ENCODE measurements at regions not wholly inside any gene's neighbourhood (a gene's known extent, or its start where the extent isn't known, plus 50 kb on each side); places are given as distances from the start of the nearest gene placed in this dataset.
A peak's percentile ranks its signal among the peaks of the same experiment; 100 is the strongest.
"Not testable (repeated sequence)": the region's sequence is repeated elsewhere in the genome, so short reads cannot be mapped to it uniquely, and the experiment has no call there.

DNA sequence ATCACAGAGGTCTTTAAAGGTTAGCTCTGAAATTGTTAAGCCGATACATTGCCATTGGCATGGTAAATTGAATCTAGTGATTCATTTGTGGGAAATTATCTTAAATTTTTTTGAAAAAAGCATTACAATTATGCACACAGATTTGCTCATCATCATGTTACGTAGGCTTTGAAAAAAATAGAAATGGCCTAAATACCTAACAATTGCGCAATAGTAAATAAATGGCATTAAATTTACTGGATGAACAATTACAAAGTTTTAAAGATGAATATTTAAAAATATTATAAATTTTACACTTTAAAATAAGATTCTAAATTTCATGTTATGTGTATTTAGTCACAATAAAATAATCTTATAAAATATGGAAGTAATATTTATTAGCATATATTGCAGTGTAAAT is 171.3 kb downstream of the RPRM start:
- DNase-seq (ENCODE audit: low read depth) = no peak

DNA sequence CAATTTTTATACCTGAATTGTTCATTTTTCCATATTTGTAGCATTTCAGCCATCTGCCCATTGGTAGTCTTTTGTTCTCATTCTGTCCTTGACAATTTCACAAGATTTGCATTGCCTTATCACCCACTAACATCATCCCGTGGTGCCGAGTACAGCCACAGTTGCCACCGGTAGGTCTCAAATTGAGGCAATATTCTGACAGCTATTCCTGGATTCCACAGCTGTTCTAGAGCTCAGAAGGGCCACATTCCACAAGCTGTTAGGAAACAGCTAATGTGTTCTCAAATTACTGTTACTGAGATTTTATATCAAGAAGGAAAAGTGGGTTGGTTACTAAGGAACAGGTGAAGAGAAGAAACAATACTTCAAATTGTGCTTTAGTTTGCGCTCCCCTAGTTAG is 178.8 kb downstream of the RPRM start:
- no peak for DNase-seq (ENCODE audit: low read depth)

DNA sequence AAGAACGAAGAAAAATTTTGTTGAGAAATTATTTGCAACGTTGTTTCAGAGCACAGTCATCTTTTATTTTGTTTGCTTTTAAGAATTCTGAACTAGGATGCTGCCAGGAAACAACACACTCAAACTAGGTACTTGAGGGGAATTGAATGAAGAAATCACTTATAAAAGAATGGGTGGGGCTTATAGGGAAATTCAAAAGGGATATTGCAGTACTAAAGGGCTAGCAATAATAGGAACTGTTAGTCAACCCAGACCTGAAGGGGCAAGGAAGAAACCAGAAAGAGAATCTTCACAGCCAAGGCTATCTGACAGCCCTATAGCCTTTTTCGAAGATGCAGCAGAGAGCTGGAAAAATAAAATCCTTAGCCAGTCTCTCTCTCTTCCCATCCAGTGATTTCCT is 179.3 kb downstream of the RPRM start:
- no peak for DNase-seq (ENCODE audit: low read depth)

DNA sequence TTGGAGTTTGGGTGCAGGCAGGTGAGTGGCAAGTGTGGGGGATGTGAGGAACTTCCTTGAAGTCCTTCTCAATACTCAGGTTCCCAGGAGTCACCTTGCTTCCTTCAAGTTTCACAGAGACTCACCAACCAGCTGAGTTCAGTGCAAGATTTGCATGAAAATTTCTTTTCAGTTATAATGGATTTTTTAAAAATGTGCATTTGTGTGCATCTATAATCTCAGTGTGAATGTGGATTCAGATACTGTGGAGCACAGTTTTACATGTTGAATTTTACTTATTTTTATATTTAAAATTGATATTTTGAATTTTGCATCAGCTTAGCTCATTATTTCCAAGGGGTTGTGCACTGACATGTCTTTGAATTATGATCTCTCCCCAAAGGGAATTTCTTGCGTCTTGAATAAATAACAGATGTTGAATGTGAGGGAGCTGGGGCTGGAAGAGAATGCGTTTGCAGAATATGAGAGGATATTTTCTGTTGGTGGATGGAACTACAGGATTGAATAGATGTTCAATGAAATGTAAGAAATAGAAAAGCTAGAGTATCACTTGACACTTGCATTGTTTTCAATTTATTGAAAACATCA is 184.3 kb downstream of the RPRM start:
- peak; percentile 40 for DNase-seq (ENCODE audit: low read depth)

DNA sequence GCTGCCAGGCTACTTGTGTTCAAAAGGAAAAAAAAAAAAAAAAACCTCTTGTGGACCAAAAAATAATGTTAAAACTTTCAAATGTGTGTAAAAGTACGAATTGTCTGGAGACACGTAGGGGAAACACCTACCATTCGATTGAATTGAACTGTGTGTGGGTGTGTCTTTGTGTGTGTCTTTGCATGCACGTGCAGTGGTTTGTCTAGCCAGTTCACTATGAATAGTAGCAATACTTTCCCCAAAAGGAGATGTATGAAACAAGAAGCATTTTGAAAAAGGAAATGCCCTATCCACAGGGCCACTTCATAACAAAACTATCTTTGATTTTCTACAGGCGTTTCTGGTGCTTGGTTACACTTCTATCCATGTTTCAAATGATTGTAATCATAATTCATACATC is 186.8 kb downstream of the RPRM start:
- DNase-seq (ENCODE audit: low read depth) = no peak

DNA sequence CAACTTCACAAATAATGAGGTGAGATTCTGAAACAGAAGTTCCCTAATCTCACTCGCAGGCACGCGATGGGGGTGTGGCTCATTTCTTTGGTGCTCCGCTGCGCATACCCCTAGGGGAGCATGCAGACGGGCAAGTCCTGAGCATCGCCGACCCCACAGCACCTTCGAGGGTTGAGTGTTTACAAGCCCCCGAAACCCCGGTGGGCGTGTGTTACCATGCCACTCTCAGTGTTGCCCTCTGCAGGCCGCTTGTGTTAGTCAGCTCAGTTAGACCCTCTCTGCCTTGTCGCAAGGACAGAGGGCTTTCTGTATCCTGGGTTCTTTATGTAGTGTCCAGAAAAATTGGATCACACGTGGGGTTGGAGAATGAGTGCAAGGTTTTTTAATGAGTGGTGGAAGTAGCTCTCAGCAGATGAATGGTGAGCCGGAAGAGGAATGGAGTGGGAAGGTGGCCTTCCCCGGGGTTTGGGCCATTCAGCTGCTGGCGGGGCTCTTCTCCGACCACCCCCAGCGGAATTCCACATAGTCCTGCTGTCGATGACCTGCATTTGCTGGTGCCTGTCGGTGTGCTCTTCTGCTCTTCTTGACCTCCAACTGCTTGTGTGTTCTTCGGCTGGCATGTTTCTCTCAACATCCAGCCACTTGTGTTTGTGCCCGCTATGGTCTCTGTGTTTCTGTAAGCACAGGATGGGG is 191.3 kb downstream of the RPRM start:
- DNase-seq (ENCODE audit: low read depth) = no peak

DNA sequence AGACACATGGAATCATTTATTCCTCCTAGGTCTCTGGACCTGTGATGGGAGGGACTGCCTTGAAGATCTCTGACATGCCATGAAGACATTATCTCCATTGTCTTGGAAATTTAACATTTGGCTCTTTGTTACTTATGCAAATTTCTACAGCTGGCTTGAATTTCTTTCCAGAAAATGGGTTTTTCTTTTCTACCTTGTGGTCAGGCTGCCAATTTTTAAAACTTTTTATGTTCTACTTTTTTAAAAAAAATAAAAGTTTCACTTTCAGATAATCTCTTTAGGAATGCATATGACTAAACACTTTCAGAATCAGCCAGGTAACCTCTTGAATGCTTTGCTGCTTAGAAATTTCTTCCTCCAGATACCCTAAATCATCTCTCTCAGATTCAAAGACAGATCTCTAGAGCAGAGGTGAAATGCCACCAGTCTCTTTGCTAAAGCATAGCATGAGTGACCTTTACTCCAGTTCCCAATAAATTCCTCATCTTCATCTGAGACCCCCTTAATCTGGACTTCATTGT is 209.6 kb downstream of the RPRM start:
- no peak for DNase-seq (ENCODE audit: low read depth)

DNA sequence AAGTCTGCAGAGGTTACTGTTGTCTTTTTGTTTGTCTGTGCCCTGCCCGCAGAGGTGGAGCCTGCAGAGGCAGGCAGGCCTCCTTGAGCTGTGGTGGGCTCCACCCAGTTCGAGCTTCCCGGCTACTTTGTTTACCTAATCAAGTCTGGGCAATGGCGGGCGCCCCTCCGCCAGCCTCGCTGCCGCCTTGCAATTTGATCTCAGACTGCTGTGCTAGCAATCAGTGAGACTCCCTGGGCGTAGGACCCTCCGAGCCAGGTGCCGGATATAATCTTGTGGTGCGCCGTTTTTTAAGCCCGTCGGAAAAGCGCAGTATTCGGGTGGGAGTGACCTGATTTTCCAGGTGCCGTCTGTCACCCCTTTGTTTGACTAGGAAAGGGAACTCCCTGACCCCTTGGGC is 221.7 kb downstream of the RPRM start:
- DNase-seq (ENCODE audit: low read depth) = not testable (repeated sequence)

DNA sequence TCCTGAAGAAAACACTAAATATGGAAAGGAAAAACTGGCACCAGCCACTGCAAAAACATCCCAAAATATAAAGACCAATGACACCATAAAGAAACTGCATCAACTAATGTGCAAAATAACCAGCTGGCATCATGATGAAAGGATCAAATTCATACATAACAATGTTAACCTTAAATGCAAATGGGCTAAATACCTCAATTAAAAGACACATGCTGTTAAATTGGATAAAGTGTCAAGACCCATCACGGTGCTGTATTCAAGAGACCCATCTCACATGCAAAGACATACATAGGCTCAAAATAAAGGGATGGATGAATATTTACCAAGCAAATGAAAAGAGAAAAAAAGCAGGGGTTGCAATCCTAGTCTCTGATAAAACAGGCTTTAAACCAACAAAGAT is 231.9 kb downstream of the RPRM start:
- not testable (repeated sequence) for DNase-seq (ENCODE audit: low read depth)

DNA sequence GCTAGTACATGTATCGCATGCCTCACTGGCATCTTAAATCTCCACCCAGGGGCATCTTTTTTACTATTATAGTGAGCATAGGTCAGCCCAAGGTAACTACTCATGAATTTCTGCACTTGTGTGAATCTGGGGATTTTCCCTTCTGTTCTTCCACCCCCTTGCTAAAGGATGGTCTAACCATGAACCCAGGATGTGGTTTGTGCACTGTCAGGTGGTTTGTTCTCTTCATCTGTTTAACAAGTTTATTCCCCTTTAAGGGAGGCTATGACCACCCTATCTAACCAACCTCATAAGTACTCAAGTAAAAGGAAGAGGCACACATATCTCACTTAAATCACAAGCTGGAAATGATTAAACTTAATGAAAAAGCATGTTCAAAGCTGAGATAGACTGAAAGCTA is 243.0 kb downstream of the RPRM start:
- DNase-seq (ENCODE audit: low read depth) = no peak

DNA sequence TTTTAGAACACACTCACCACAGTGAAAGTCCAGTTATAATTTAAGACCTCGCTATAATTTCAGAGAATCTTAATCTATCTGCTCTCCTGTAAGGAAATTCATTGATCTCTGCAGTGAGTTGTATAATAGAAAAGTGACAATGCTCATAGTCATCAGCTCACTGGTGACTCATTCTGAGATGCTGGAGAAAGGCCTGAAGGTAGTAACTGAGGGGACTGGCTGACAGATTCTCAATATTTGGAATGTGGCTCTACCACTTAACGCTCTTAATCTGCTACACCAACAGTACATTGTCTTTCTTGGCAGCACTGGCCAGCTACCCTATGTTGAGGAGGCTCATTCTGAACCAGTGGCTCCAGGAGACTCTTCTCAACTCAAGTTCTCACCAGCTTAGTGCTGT is 246.1 kb downstream of the RPRM start:
- DNase-seq (ENCODE audit: low read depth) = no peak

DNA sequence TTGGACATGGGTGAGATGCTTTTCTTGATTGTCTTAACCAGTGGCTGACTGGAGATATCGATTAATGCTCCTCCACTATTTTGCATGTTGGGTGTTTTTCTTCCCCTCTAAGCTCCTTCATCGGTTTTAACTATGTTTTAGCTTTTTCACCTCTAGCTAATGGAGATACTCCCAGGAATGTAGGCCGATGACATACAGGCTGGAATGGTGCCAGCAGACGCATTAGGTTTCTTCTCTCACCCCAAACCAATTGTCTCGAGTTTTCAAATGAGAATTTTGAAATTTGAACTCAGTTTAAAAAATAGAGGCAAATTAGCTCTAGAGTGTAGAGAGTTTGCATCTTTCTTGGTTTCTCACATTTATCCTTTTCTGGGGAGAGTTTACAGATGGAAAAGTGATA is 247.6 kb downstream of the RPRM start:
- no peak for DNase-seq (ENCODE audit: low read depth)

DNA sequence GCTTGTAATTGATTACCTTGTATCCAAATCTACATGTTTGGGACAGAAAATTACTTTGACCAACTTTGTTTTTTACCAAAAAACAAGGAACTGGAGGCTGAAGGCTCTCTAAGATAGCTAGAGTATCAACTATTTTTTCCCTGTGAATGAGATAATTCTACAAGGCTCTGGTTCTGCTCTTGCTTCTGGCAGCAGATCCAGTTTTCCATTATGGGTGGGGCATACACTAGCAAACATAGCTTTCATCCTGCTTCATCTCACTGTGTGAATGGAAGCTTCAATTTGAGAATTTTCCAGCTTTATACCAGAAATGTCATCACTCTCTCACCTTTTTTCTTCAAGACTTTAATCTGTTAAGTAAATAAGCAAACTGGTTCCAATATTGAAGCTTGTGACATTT is 249.7 kb downstream of the RPRM start:
- DNase-seq (ENCODE audit: low read depth) = no peak

DNA sequence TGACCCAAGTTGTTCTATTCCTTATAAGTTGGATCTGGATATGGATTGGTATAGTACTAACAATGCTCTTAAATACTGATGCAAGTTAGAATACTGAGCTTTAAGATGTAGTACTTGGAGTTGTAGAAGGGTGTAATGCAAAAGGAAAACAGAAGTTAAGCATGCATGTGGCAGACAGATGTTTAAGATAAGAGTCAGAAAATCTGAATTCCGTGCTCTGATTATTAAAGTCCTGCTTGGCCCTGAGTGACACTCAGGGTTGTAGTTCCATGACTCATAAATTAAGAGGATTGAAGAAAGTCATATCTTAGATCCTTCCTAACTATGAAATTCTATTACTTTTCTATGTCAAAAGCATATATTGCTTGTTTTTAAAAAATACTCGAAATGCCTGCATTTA is 250.6 kb downstream of the RPRM start:
- no peak for DNase-seq (ENCODE audit: low read depth)

DNA sequence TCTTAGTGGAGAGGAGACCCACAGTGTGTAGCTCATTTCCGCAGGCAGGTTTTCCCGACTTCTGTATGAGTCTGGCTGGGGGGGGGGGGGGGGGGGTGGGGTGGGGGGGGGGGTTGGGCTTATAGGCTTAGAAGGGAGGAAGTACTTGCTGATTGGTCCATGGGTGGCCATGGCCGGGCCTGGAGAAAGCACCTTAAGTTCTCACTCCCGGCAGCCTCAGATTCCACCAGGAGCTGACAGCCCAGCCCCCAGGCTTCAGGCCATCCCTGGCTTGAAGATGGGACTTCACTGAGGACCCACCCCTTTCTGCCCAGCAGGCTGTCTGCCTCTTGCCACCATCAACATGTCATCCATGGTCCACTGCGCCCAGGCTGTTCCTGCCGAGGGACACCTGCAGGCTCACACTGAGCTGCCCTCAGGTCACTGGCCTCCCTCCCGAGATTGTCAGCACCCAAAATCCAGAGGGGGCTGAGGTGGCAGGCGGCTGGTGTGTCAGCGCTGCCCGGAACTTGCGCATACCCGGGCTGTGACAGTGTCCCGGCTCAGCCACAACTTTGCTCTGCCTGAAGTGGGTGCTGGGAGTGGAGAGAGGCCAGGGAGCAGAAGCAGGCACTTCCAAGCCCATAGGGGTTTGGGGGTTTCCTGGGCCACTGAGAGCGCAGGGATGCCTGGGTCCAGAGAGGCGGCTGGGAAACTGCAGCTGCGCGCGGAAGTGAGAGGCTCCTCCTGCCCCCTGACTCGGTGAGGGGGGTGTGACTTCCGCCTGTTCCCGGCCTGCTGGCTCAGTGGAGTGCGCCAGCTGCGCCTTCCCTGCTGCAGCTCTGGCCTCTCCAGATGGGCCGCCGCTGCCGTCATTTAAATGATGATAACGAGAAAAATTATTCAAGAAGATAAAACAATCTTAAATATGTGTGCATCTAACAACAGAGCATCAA is 256.1 kb downstream of the RPRM start:
- DNase-seq (ENCODE audit: low read depth) = no peak

DNA sequence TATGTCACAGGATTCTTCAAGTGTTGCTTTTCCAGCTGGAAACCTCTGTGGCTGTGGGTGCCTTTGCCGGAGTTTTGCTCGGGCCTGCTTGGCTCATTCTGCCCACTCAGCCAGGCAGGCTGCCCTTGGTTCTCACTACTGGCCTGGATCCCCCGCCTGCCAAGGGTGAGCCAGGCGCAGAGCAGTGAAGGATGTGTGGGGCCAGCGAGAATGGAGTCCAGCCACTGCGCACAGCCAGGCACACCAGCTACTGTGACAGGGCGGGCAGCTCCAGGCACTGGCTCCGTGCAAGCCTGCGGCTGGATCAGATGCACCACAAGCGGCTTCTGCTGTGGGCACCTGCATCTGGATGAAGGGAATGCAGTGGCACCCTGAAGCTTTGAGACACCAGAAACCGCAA is 257.1 kb downstream of the RPRM start:
- DNase-seq (ENCODE audit: low read depth) = no peak

DNA sequence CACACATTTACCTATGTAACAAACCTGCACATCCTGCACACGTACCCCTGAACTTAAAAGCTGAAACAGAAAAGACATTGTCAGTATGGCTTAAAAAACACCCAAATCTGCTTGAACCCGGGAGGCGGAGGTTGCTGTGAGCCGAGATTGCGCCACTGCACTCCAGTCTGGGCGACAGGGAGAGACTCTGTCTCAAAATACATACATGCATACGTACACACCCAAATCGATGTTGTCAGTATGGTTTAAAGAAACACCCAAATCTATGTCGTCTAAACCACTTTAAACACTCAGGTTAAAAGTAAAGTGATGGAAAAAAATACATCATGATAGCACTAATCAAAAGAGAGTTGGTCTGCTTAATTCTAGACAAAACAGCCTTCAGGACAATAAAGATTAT is 257.5 kb downstream of the RPRM start:
- no peak for DNase-seq (ENCODE audit: low read depth)

DNA sequence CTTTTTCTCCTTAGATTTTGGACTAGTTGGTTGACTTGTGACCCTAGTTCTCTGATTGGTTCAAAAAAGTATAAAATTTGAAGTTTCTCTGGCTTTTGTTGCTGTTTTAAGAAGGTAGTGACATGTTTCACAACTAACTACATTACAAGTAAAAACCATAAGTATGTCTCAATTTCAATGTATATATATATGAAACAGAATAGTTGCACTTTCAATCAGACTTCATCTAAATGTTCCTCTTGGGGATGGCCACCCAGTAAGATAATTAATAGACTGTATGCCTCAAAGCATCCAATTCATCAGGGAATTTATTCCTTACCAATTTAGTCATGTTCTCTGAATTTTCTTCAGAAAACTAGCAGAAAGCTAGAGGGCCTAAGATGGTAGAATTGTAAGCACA is 259.7 kb downstream of the RPRM start:
- no peak for DNase-seq (ENCODE audit: low read depth)

DNA sequence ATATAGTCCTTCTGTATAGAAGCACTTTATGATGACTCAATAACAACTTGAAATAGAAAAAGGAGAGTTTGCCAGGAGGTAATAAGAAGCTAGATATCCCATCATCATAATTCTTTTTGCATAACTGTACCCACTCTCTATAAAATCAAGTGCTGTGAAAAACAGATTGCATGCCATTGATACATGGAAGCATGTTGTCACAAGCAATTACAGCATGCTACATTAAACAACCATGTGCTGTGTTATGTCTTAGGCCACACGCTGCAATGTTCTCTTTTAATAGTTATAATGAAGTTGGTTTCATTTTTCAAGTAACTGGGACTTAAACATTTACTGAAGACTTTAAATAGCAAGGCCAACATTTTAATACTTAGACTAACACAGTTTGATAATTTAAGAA is 264.2 kb downstream of the RPRM start:
- no peak for DNase-seq (ENCODE audit: low read depth)

DNA sequence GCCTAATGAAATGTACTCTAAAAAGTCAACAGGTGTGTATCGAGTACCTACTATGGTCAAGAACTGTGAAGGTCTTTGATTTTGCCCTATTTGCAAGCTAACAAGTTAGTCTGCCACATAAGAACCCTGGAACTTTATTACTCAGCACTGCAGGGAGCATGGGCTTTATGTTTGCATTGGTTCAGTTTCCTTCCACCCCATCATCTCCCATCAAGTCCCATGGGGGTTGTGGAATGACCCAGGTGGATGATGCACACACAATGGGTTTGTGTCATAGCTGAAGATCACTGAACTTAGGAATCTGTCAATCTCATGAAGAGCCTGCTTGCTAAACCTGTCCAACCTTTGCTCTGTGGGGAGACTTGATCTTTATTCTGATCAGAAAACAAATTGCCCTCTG is 265.5 kb downstream of the RPRM start:
- DNase-seq (ENCODE audit: low read depth) = no peak

DNA sequence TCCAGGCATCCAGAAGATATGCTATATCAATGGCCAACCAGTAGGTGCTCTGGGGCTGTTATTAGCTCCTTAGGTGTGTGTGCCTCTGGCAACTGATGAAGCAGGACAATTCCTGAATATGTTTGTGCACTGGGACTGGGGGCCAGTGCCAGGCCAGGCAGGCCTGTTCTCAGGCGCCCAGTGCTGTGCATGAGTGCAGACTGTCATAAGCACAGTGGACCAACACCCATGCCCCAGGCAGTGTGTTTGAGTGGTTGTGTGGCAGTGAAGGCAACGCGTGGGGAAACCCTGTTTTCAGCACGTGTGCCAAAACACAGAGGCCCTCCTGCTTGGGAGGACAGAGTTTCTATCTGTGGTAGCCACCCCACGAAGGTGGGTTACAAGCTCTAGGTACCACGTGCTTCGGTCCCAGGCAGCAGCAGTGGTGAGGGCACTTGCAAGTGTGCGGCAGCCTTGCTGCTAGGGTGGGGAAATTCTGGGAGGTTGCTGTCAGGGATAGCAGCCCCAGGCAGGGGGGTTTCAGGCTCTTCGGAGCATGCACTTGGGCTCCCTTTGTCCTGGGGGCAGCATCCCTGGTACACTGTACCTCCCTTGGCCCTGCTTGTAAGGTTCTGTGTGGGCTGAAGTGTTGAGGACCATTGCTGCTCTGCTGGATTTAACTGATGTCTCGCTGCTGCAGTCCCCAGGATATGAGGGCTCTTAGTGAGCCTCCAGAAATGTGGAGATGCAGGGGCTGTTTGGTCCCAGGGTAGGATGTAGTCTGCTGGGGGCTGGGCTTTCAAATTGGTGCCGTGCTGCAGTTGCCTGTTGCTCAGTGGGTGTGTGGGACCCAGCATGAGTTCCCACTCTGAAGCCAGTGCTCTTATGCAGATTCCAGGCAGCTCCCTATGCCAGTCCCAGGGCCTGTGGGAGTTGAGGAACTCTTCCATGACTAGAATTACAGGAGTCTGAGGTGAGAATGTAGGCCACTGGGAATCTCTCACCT is 280.9 kb downstream of the RPRM start:
- no peak for DNase-seq (ENCODE audit: low read depth)

Measured in forelimb muscle (tissue), 1 donor.